CD14-positive monocyte (primary cell): ENCODE measurements at regions not wholly inside any gene's neighbourhood (a gene's known extent, or its start where the extent isn't known, plus 50 kb on each side); places are given as distances from the start of the nearest gene placed in this dataset.

Experiments used
- DNase-seq, 3 donors: peaks; one replicate each; pipeline ENCODE4 v3.0.0-alpha.2; 2011 to 2022
- H2AFZ ChIP-seq: 2 replicates; pipeline ENCODE4 v1.6.0; 2012; ENCODE audit warnings: mild to moderate bottlenecking, low read depth, low read length, inconsistent platforms; ENCODE audit not compliant: insufficient read depth, poor library complexity, severe bottlenecking
- H3K27ac ChIP-seq, 2 donors: 1 replicate in 1 of 2; 2 replicates in 1 of 2; pipeline ENCODE4 v1.5.1; 2012 to 2013; ENCODE audit warnings: low read length in 2 of 2, control low read depth in 1 of 2, inconsistent platforms in 1 of 2, low read depth in 1 of 2, mild to moderate bottlenecking in 1 of 2
- H3K27me3 ChIP-seq, 2 donors: one replicate each; pipeline versions ENCODE4 v1.6.0 to v1.6.1; 2011 to 2013; ENCODE audit warnings: low read length in 2 of 2; ENCODE audit not compliant: control insufficient read depth in 2 of 2, insufficient read depth in 2 of 2
- H3K36me3 ChIP-seq, 2 donors: replicated peaks in 1 of 2; 1 replicate in 1 of 2; 2 replicates in 1 of 2; pipeline versions ENCODE4 v1.5.1 to v1.6.1; 2012 to 2013; ENCODE audit warnings: low read length in 2 of 2, control low read depth in 1 of 2, inconsistent platforms in 1 of 2, mild to moderate bottlenecking in 1 of 2; ENCODE audit not compliant: insufficient read depth in 2 of 2, control insufficient read depth in 1 of 2
- H3K4me1 ChIP-seq, 2 donors: 1 replicate in 1 of 2; 2 replicates in 1 of 2; pipeline versions ENCODE4 v1.5.1 to v1.6.1; 2012 to 2013; ENCODE audit warnings: low read length in 2 of 2, control low read depth in 1 of 2, inconsistent platforms in 1 of 2, mild to moderate bottlenecking in 1 of 2, moderate library complexity in 1 of 2; ENCODE audit not compliant: insufficient read depth in 2 of 2, control insufficient read depth in 1 of 2
- H3K4me2 ChIP-seq: replicated peaks from 2 replicates; pipeline ENCODE3; 2012; ENCODE audit warnings: low read length, moderate library complexity, mild to moderate bottlenecking; ENCODE audit not compliant: poor library complexity, severe bottlenecking; ENCODE audit errors: extremely low read depth
- H3K4me3 ChIP-seq, 3 experiments: fragments of 200-600 bp in 1 of 3; sonication (generic) in 1 of 3; replicated peaks in 1 of 3; 1 replicate in 2 of 3; 2 replicates in 1 of 3; pipeline ENCODE4 v1.5.1; 2011 to 2013; ENCODE audit warnings: low read length in 3 of 3, mild to moderate bottlenecking in 3 of 3, control low read depth in 2 of 3, low read depth in 2 of 3, inconsistent platforms in 1 of 3, moderate library complexity in 1 of 3
- H3K79me2 ChIP-seq: 2 replicates; pipeline ENCODE4 v1.6.0; 2012; ENCODE audit warnings: mild to moderate bottlenecking, control low read depth, inconsistent platforms, low read length, moderate library complexity; ENCODE audit not compliant: insufficient read depth
- H3K9ac ChIP-seq: 2 replicates; pipeline ENCODE4 v1.6.0; 2017; ENCODE audit warnings: low read length, mild to moderate bottlenecking; ENCODE audit not compliant: insufficient read depth, poor library complexity, severe bottlenecking
- H3K9me3 ChIP-seq, 2 donors: replicated peaks in 1 of 2; 1 replicate in 1 of 2; 2 replicates in 1 of 2; pipeline versions ENCODE4 v1.5.1 to v1.6.1; 2012 to 2013; ENCODE audit warnings: low read length in 2 of 2, control low read depth in 1 of 2; ENCODE audit not compliant: control insufficient read depth in 1 of 2, insufficient read depth in 1 of 2
- H4K20me1 ChIP-seq: 2 replicates; pipeline ENCODE4 v1.6.0; 2012; ENCODE audit warnings: mild to moderate bottlenecking, low read length, control low read depth, moderate library complexity; ENCODE audit not compliant: insufficient read depth
- H3K27ac Mint-ChIP-seq, 7 donors: one replicate each; pipeline ENCODE4 v1.8.0; 2020; ENCODE audit warnings: mild to moderate bottlenecking in 7 of 7, mixed read lengths in 7 of 7, moderate library complexity in 6 of 7, inconsistent platforms in 2 of 7
- H3K27me3 Mint-ChIP-seq, 3 donors: one replicate each; pipeline ENCODE4 v1.8.0; 2021 to 2022; ENCODE audit warnings: low read depth in 3 of 3, mild to moderate bottlenecking in 3 of 3, mixed read lengths in 3 of 3, moderate library complexity in 3 of 3, inconsistent platforms in 1 of 3
- H3K36me3 Mint-ChIP-seq, 2 donors: one replicate each; pipeline ENCODE4 v1.8.0; 2020; ENCODE audit warnings: mixed read lengths in 2 of 2, inconsistent platforms in 1 of 2, mild to moderate bottlenecking in 1 of 2
- H3K4me1 Mint-ChIP-seq: one replicate; pipeline ENCODE4 v1.8.0; 2020; ENCODE audit warnings: mild to moderate bottlenecking, mixed read lengths
- H3K4me3 Mint-ChIP-seq, 2 donors: one replicate each; pipeline ENCODE4 v1.8.0; 2020; ENCODE audit warnings: mild to moderate bottlenecking in 2 of 2, mixed read lengths in 2 of 2, moderate library complexity in 1 of 2
- H3K9me3 Mint-ChIP-seq, 7 donors: one replicate each; pipeline ENCODE4 v1.8.0; 2020 to 2022; ENCODE audit warnings: mixed read lengths in 7 of 7, mild to moderate bottlenecking in 6 of 7, moderate library complexity in 6 of 7, inconsistent platforms in 2 of 7
- WGBS: methylation state at CpG from one replicate; pipeline ENCODE4 v1.1.5; 2013; ENCODE audit warnings: missing lambda C conversion rate; ENCODE audit not compliant: insufficient coverage; 5-methylcytosine and 5-hydroxymethylcytosine counted together
- intact Hi-C, 2 donors: fragments of 100-400 bp; cut with micrococcal nuclease; formaldehyde crosslinking; loops; one replicate each; pipeline versions ENCODE4 v1.15.0 to v1.15.1; 2023
- TF ChIP-seq, protein P1 (sequence below): fragments of 200-600 bp; IDR thresholded peaks from one replicate; pipeline ENCODE4 v1.8.0; 2022; ENCODE audit warnings: antibody characterized with exemption, mild to moderate bottlenecking

DNA sequence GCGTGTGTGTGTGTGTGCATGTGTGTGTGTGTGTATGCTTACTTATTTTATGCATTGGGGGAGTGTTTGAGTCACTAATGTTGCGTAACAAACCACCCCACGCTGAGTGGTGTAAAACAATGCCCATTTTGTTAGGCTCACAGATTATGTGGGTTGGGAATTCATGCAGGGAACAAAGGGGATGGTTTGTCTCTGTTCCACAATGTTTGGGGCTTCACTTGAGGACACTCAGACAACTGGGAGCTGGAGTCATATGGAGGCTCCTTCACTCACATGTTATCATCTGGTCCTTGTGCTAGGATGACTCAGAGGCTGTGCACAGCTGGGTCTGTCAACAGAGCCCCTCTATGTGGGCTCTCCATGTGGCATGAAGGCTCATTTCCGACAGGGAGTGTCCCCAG is 51.3 kb upstream of the LARGE1 start:
- peaks cover 0 to 4% (median 2%) of the 10 kb centered on the region in 3 donors for H3K27me3 Mint-ChIP-seq
- 71% methylated on average over 3 of the region's 4 CpGs for WGBS
- H3K4me1 Mint-ChIP-seq, result no peaks in the 10 kb centered on the region
- DNase-seq, result no peak
- no peak overlapping the region for H2AFZ ChIP-seq
- H3K4me3 Mint-ChIP-seq, result no peak overlapping the region
- TF ChIP-seq, protein P1, sequence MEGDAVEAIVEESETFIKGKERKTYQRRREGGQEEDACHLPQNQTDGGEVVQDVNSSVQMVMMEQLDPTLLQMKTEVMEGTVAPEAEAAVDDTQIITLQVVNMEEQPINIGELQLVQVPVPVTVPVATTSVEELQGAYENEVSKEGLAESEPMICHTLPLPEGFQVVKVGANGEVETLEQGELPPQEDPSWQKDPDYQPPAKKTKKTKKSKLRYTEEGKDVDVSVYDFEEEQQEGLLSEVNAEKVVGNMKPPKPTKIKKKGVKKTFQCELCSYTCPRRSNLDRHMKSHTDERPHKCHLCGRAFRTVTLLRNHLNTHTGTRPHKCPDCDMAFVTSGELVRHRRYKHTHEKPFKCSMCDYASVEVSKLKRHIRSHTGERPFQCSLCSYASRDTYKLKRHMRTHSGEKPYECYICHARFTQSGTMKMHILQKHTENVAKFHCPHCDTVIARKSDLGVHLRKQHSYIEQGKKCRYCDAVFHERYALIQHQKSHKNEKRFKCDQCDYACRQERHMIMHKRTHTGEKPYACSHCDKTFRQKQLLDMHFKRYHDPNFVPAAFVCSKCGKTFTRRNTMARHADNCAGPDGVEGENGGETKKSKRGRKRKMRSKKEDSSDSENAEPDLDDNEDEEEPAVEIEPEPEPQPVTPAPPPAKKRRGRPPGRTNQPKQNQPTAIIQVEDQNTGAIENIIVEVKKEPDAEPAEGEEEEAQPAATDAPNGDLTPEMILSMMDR, result no peak
- H3K27ac ChIP-seq, result no peak overlapping the region
- H3K9me3 Mint-ChIP-seq, result peaks cover 2 to 10% (median 6%) of the 10 kb centered on the region in 7 donors
- H3K4me1 ChIP-seq, result no peaks in the 10 kb centered on the region
- peaks cover 0 to 3% of the 10 kb centered on the region in 2 donors for H3K9me3 ChIP-seq
- intact Hi-C loops, result no loop called here
- no peaks in the 10 kb centered on the region for H3K36me3 Mint-ChIP-seq
- H3K79me2 ChIP-seq, result no peaks in the 10 kb centered on the region
- H3K36me3 ChIP-seq, result no peaks in the 10 kb centered on the region
- no peaks in the 10 kb centered on the region for H3K27me3 ChIP-seq
- H4K20me1 ChIP-seq, result no peaks in the 10 kb centered on the region
- H3K4me3 ChIP-seq, result no peak overlapping the region
- H3K9ac ChIP-seq, result no peak overlapping the region
- no peak overlapping the region for H3K4me2 ChIP-seq
- H3K27ac Mint-ChIP-seq, result no peak overlapping the region

GRCh38 chr22:33975841-33976240 is 55.6 kb upstream of the LARGE1 start:
- H3K9me3 ChIP-seq, result peaks cover 0 to 3% of the 10 kb centered on the region in 2 donors
- TF ChIP-seq, protein P1, result no peak
- H3K27me3 Mint-ChIP-seq, result peaks cover 0 to 4% (median 0%) of the 10 kb centered on the region in 3 donors
- intact Hi-C loops, result no loop called here
- H3K36me3 Mint-ChIP-seq, result no peaks in the 10 kb centered on the region
- H3K27ac ChIP-seq, result no peak overlapping the region
- no peak overlapping the region for H3K9ac ChIP-seq
- H3K27ac Mint-ChIP-seq, result no peak overlapping the region
- H3K4me3 Mint-ChIP-seq, result no peak overlapping the region
- H3K4me3 ChIP-seq, result no peak overlapping the region
- H3K9me3 Mint-ChIP-seq, result peaks cover 0 to 13% (median 3%) of the 10 kb centered on the region in 7 donors
- no peak overlapping the region for H2AFZ ChIP-seq
- H3K79me2 ChIP-seq, result no peaks in the 10 kb centered on the region
- no peaks in the 10 kb centered on the region for H4K20me1 ChIP-seq
- no peaks in the 10 kb centered on the region for H3K4me1 Mint-ChIP-seq
- no peaks in the 10 kb centered on the region for H3K4me1 ChIP-seq
- 90% methylated on average over 2 of the region's 3 CpGs for WGBS
- no peaks in the 10 kb centered on the region for H3K27me3 ChIP-seq
- no peak overlapping the region for H3K4me2 ChIP-seq
- H3K36me3 ChIP-seq, result no peaks in the 10 kb centered on the region
- no peak for DNase-seq
